Activated CD8-positive, alpha-beta memory T cell treated with anti-CD3 and anti-CD28 coated beads, Interleukin-2, amount 10 ng/mL, durations not matched to agents 7 days and 5 days (primary cell): ENCODE measurements at regions not wholly inside any gene's neighbourhood (a gene's known extent, or its start where the extent isn't known, plus 50 kb on each side); places are given as distances from the start of the nearest gene placed in this dataset.
A peak's percentile ranks its signal among the peaks of the same experiment; 100 is the strongest.
"Not testable (repeated sequence)": the region's sequence is repeated elsewhere in the genome, so short reads cannot be mapped to it uniquely, and the experiment has no call there.

ENCODE experiments used
- ATAC-seq: fragments of 150-1000 bp; cut with Tn5 transposase; one replicate; pipeline ENCODE4 v1.10.0; 2021; ENCODE audit warnings: moderate library complexity
- CTCF ChIA-PET: fragments of 350-600 bp; sonication (Branson Sonifier 250); formaldehyde crosslinking; loops from one replicate; lab custom pipeline; 2021; ENCODE audit warnings: antibody characterized with exemption; lab: Charles Lee
- DNase-seq: peaks from one replicate; pipeline ENCODE4 v3.0.0-alpha.2; 2020
- H3K27ac Mint-ChIP-seq: one replicate; pipeline ENCODE4 v1.8.0; 2021; ENCODE audit warnings: mild to moderate bottlenecking, mixed read lengths
- H3K27me3 Mint-ChIP-seq: one replicate; pipeline ENCODE4 v1.8.0; 2021; ENCODE audit warnings: mixed read lengths
- H3K36me3 Mint-ChIP-seq: one replicate; pipeline ENCODE4 v1.8.0; 2021; ENCODE audit warnings: mild to moderate bottlenecking, mixed read lengths
- H3K4me1 Mint-ChIP-seq: one replicate; pipeline ENCODE4 v1.8.0; 2021; ENCODE audit warnings: mixed read lengths
- H3K4me3 Mint-ChIP-seq: one replicate; pipeline ENCODE4 v1.8.0; 2021; ENCODE audit warnings: mild to moderate bottlenecking, moderate library complexity, mixed read lengths
- H3K9me3 Mint-ChIP-seq: one replicate; pipeline ENCODE4 v1.8.0; 2022; ENCODE audit warnings: low read depth, mixed read lengths

DNA sequence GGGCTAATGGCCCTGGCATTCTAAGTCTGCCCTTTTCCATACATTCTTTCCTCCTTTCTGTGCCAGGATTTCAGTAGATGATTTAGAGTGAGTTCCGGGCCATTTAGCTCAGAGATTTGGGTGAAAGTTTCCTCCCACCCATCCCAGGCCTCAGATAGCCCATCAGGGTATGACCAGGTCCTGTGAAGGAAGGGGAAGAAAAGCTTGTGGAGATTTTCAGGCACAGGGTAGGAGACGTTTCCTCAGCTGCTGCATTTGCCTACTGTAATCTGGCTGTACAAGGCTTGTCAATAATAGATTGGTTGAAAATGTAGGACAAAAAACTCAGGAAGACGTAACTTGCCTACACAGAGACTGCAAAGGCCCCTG is 63.2 kb upstream of the BCL6 start:
- peaks cover 13% of the 10 kb centered on the region for H3K36me3 Mint-ChIP-seq
- no peak overlapping the region for H3K27ac Mint-ChIP-seq
- DNase-seq (no peak), ATAC-seq (no peak)
- peaks cover 3% of the 10 kb centered on the region for H3K9me3 Mint-ChIP-seq
- CTCF ChIA-PET: interaction anchor here (0.8 to 1.0 kb wide), 2 partner anchors 11 to 61 kb away, joined by 4 to 5 read pairs; no protein-coding TSS in a partner anchor
- peaks cover 53% of the 10 kb centered on the region for H3K4me1 Mint-ChIP-seq
- H3K4me3 Mint-ChIP-seq: no peak overlapping the region
- H3K27me3 Mint-ChIP-seq: no peaks in the 10 kb centered on the region

DNA sequence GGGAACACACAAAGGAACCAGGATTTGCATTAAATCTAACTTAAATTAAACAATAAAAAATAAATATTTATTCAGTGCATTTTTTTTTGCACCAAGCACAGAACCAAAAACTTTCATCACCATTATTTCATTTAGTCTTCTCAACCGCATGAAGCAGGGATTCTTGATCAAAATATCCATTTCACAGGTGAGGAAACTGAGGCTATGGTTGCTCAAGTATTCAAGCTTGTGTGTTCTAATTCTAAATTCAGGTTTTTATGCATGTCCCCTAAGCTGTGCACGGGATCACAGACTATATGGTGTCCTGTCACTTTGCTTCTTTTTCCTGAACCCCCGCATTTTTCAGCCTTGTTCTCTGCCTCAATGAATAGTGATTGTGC is 64.3 kb upstream of the BCL6 start:
- Mint-ChIP-seq H3K27ac (no peak overlapping the region), H3K27me3 (no peaks in the 10 kb centered on the region), H3K4me1 (peaks cover 43% of the 10 kb centered on the region), H3K36me3 (peaks cover 13% of the 10 kb centered on the region), H3K9me3 (peaks cover 3% of the 10 kb centered on the region), H3K4me3 (no peak overlapping the region)
- no peak for ATAC-seq
- CTCF ChIA-PET: interaction anchor here (2.3 kb wide), 1 partner anchor 70 kb away, joined by 8 read pairs; no protein-coding TSS in a partner anchor
- DNase-seq: no peak

DNA sequence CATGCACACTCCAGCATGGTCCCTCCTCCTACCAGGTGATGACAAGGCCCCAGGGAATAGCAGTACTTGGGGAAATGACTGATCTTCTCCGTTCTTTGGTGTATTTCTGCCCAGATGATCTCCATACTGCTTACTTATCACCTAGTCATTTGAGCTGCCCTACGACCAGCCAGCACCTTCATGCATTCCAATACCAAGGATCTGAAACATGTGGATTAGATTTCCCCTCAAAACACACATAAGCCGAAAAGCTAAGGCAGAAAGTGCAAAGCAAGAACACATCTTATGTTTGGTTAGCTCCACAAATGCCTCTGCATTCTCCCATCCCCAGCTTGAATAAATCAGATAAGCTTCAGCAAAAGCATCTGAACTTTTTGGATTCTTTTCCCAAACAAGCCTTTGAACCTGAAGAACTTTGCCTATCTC is 64.8 kb upstream of the BCL6 start:
- ATAC-seq (no peak), DNase-seq (no peak)
- Mint-ChIP-seq H3K36me3 (peaks cover 13% of the 10 kb centered on the region), H3K27ac (no peak overlapping the region), H3K27me3 (no peaks in the 10 kb centered on the region), H3K9me3 (peaks cover 3% of the 10 kb centered on the region), H3K4me1 (peaks cover 39% of the 10 kb centered on the region), H3K4me3 (no peak overlapping the region)
- CTCF ChIA-PET: interaction anchor here (1.3 to 2.3 kb wide), 2 partner anchors 11 to 70 kb away, joined by 3 to 8 read pairs; no protein-coding TSS in a partner anchor

DNA sequence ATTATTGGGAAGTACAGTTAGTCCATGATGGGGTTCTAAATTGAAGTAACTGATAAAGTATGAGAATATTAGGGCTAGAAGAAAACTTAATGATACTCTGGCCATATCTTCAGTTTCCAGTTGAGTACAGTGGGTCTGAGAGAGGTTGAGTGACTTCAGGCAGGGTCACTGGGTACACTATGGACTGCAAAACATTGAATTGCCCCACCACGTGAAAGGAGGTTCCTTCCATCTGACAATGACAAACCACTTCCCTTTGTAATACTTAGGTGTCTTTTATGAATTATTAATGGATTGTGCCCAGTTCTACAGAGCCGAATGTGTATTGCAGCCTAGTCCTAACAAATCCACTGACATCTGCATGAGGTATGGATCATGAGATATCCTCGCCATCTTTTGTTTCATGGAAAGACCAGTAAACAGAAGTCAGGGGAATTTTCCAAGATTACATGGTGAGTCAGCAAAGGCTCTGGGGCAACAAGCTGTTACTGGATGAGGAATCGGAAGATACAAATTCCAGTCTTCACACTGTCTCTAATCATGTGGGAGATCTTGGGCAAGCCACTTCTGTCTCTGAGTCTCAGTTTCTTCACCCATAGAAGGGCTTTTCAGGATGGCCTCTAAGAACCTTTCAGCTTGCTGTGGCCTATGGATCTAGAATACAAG is 66.5 kb upstream of the BCL6 start:
- CTCF ChIA-PET: interaction anchor here (2.3 kb wide), 1 partner anchor 72 kb away, joined by 8 read pairs; no protein-coding TSS in a partner anchor
- Mint-ChIP-seq H3K27me3 (no peaks in the 10 kb centered on the region), H3K4me3 (no peak overlapping the region)

DNA sequence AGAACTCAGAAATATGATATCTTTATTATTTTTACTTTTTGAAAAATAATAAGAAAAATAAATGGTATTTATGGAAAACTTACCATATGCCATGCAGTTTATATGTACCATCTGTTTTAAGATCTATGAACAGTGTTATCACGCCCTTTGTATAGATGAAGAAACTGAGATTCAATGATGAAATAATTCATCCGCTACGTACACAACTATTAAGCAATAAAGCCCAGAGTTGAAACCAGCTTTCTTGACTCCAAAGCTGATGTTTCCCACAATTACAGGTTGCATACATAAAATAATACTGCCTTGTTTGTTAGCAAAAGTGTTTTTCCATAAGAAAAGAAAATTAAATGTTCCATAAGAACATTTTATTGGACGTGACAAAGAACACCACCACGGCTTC is 67.2 kb upstream of the BCL6 start:
- CTCF ChIA-PET: no interaction called here
- no peaks in the 10 kb centered on the region for H3K27me3 Mint-ChIP-seq
- peaks cover 5% of the 10 kb centered on the region for H3K36me3 Mint-ChIP-seq
- no peak overlapping the region for H3K4me3 Mint-ChIP-seq
- no peak overlapping the region for H3K27ac Mint-ChIP-seq
- no peak for ATAC-seq
- no peak for DNase-seq
- peaks cover 16% of the 10 kb centered on the region for H3K4me1 Mint-ChIP-seq
- H3K9me3 Mint-ChIP-seq: peaks cover 1% of the 10 kb centered on the region

More for the DNA sequence above, 66.5 kb upstream of the BCL6 start:
- DNase-seq (no peak), ATAC-seq (no peak)
- Mint-ChIP-seq H3K27ac (no peak overlapping the region), H3K9me3 (no peaks in the 10 kb centered on the region), H3K4me1 (peaks cover 24% of the 10 kb centered on the region), H3K36me3 (peaks cover 1% of the 10 kb centered on the region)

DNA sequence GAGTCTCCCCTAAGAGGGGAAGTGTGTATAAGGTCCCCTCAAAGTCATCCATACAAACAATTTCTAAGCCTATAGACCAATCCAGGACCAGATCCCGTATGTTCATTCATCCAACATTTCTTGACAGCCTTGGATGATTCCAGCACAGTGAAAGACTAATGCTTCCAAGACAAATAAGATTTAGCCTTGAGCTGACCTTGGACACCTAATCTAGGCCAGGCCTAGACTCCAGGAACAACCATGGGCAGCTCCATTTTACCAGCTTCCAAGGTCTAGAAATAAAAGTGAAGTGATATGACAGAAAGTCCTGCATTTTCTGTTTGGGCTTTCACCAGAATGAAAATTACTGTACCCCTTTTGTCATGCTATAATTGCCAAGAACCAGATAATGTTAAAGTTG is 67.9 kb upstream of the BCL6 start:
- H3K27ac Mint-ChIP-seq: no peak overlapping the region
- CTCF ChIA-PET: interaction anchor here (0.7 kb wide), 1 partner anchor 24 kb away, joined by 3 read pairs; no protein-coding TSS in a partner anchor
- peaks cover 4% of the 10 kb centered on the region for H3K9me3 Mint-ChIP-seq
- peaks cover 15% of the 10 kb centered on the region for H3K4me1 Mint-ChIP-seq
- no peak overlapping the region for H3K4me3 Mint-ChIP-seq
- DNase-seq (no peak), ATAC-seq (no peak)
- H3K27me3 Mint-ChIP-seq: no peaks in the 10 kb centered on the region
- peaks cover 7% of the 10 kb centered on the region for H3K36me3 Mint-ChIP-seq

DNA sequence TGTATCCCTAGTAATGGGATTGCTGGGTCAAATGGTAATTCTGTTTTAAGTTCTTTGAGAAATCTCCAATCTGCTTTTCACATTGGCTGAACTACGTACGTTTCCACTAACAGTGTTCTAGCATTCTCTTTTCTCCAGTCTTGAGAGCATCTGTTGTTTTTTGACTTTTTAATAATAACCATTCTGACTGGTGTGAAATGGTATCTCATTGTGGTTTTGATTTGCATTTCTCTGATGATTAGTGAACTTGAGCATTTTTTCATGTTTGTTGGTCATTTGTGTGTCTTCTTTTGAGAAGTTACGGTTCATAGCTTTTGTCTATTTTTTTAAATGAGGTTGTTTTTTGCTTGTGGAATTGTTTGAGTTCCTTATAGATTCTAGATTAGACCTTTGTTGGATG is 72.5 kb upstream of the BCL6 start:
- Mint-ChIP-seq H3K36me3 (peaks cover 15% of the 10 kb centered on the region), H3K4me1 (peaks cover 15% of the 10 kb centered on the region)
- H3K4me3 Mint-ChIP-seq, DNase-seq, H3K9me3 Mint-ChIP-seq, H3K27ac Mint-ChIP-seq, ATAC-seq, H3K27me3 Mint-ChIP-seq: not testable (repeated sequence)
- CTCF ChIA-PET: interaction anchor here (1.1 kb wide), 1 partner anchor 18 kb away, joined by 3 read pairs; no protein-coding TSS in a partner anchor

DNA sequence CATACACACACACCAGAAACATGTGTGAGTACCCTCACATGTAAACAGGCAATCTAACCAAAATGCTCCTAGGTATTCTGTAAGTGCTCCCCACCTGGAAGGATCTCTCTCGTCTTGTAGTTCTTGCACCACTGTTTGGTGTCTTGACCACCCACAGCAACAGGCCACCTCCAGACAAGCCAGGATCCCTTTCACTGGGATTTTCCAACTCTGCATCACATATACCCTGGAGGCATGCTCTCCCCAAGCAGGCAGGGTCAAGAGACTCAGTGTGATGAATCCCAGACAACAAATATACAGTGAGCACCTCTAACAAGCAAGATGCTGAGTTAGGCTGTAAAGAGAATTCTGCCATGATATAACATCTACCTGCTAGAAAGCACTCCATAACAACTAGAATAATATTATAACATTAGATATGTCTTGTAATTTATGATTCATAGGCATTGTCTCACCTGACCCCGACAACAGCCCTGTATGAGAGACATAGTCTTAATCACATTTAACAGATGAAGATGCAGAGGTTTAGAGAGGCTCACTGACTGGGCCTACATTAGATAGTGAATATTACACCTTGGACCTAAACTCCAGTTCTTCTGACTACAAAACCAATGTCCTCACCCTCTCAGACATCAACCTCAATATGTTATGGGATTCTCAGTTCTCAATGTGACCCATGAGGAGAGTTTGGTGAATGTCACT is 76.5 kb upstream of the BCL6 start:
- no peaks in the 10 kb centered on the region for H3K27me3 Mint-ChIP-seq
- peaks cover 8% of the 10 kb centered on the region for H3K9me3 Mint-ChIP-seq
- DNase-seq (no peak), ATAC-seq (peak; percentile 29)
- peaks cover 21% of the 10 kb centered on the region for H3K36me3 Mint-ChIP-seq
- CTCF ChIA-PET: no interaction called here
- H3K27ac Mint-ChIP-seq: peak overlapping the region; percentile 79
- peaks cover 25% of the 10 kb centered on the region for H3K4me1 Mint-ChIP-seq
- no peak overlapping the region for H3K4me3 Mint-ChIP-seq

DNA sequence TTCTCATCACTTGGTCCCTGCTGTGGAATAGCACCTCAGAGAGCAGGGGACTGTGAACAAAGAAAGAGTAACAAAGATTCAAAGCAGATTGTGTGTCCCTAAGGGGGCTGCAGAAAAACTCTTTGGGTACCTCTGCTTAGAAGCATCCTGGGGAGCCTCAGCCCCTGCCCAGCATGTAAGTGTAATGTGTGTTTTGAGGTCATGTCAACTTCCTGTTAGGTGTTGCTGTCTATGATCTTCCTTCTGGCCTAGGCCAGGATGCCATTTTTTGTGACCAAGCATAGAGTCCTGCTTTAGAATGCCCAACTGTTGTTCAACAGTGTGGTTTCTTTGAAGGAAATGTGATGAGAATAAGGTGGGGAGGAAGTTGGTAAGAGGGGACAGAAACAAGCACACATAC is 77.1 kb upstream of the BCL6 start:
- Mint-ChIP-seq H3K36me3 (peaks cover 17% of the 10 kb centered on the region), H3K4me1 (peaks cover 25% of the 10 kb centered on the region), H3K4me3 (no peak overlapping the region), H3K27me3 (no peaks in the 10 kb centered on the region), H3K9me3 (peaks cover 8% of the 10 kb centered on the region), H3K27ac (peak overlapping the region; percentile 79)
- CTCF ChIA-PET: interaction anchor here (1.1 kb wide), 1 partner anchor 77 kb away, joined by 3 read pairs; the partner anchor contains the start of gene BCL6
- DNase-seq (peak; percentile 64), ATAC-seq (peak; percentile 94)

DNA sequence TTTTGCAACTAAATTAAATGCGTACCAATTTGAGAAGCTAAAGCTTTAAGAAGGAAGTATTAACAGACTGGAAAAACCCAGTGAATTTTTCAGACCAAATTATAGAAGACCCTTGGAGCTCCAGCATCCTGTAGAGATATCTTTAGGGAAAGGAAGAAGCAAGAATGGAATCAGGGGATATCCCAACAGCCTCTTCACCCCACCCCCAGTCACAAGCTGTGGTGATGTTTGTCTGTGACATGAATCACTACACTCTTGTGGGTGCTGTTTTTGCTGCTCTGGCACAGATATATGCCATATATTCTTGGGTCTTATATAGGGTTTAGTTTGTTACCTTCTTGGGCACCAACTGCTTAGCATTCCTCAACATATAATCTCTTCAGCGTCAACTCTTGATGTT is 78.5 kb upstream of the BCL6 start:
- peaks cover 30% of the 10 kb centered on the region for H3K4me1 Mint-ChIP-seq
- no peak for ATAC-seq
- peaks cover 4% of the 10 kb centered on the region for H3K9me3 Mint-ChIP-seq
- no peak overlapping the region for H3K27ac Mint-ChIP-seq
- H3K4me3 Mint-ChIP-seq: no peak overlapping the region
- H3K36me3 Mint-ChIP-seq: peaks cover 14% of the 10 kb centered on the region
- DNase-seq: no peak
- CTCF ChIA-PET: interaction anchor here (0.5 to 1.0 kb wide), 2 partner anchors 76 to 98 kb away, joined by 3 to 4 read pairs; no protein-coding TSS in a partner anchor
- no peaks in the 10 kb centered on the region for H3K27me3 Mint-ChIP-seq

DNA sequence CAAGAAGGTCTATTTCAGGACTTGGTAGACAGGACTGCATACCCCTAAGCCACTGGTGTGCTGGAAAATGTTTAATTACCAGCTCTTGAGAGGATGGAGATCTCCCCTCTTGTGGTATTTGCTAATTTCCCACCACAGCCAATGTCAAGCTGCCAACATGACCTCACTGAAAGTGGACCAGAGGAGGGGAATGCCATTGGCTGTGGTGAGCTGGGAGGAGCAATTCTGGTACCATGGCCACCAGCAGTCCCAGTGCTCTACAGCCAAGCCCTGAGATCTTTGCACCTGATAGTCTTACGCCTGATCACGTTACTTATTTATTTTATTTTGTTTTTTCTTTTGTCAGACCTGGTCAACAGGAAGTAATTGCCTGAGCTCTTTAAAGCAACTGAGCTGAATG is 82.5 kb upstream of the BCL6 start:
- Mint-ChIP-seq H3K27me3 (no peaks in the 10 kb centered on the region), H3K4me3 (no peak overlapping the region), H3K27ac (no peak overlapping the region), H3K4me1 (peaks cover 33% of the 10 kb centered on the region), H3K36me3 (peaks cover 6% of the 10 kb centered on the region), H3K9me3 (peaks cover 4% of the 10 kb centered on the region)
- DNase-seq: no peak
- CTCF ChIA-PET: interaction anchor here (1.1 to 1.3 kb wide), 2 partner anchors 21 to 80 kb away, joined by 3 read pairs; no protein-coding TSS in a partner anchor
- ATAC-seq: no peak

DNA sequence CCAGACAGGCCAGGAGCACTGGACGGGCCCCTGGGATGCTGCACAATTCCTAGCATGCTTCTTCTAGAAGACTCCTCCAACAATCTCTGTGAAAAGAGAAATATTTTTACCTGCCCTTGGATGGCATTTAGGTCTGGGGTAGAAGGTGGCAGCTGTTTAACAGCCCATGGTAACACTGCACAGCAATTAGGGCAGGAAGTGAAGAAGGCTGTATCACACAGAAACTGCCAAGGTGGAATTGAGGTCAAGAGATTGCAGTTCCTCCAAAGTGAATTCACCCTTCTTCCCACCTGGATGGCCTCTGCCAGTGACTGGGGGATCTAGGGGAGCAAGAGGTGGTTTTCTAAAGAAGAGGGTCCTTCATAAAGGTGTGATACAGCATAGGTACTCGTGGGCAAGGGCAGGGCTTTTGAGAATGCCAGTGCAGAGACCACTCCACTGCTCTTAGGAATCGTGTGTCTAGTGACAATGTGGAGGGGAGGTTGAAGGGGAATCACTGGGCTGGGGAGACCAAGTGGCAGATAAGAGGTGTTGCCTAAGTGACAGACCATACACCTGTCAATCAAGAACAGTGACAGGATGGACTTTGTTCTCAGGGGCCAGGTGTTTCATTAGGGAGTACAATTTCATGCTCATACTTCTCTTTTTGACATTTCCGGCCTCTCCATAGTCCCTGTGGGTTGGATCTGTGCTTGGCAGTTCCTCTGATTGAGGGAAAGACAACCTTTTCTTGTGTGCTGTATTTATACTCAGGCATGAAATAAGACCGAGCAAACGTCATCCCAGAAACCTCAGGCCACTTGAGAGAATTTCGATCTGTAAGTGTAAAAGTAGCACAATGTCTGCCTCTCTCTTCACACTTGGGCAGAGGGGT is 83.5 kb upstream of the BCL6 start:
- CTCF ChIA-PET: interaction anchor here (1.1 kb wide), 1 partner anchor 22 kb away, joined by 3 read pairs; no protein-coding TSS in a partner anchor
- DNase-seq: no peak
- Mint-ChIP-seq H3K27ac (no peak overlapping the region), H3K9me3 (no peaks in the 10 kb centered on the region), H3K27me3 (no peaks in the 10 kb centered on the region), H3K4me3 (no peak overlapping the region), H3K36me3 (no peaks in the 10 kb centered on the region), H3K4me1 (peaks cover 27% of the 10 kb centered on the region)
- no peak for ATAC-seq

DNA sequence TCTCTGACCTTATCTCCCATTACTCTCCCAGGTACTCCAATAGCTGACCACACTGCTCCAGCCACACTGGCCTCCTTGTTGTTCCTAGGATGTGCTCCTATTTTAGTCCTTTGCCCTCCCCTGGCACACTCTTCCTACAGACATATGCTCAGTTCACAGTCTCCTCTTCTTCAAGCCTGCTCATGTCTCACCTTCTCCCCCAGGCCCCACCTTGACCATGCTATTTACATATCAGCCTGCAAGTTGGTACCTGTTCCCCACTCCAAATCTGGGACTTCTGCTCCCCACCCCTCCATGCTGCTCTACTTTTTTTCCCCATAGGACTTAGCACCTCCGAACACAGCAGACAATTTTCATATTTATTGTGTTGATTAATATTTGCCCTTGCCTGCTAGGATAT is 84.9 kb upstream of the BCL6 start:
- Mint-ChIP-seq H3K4me1 (peaks cover 32% of the 10 kb centered on the region), H3K27me3 (no peaks in the 10 kb centered on the region), H3K9me3 (peaks cover 7% of the 10 kb centered on the region), H3K36me3 (peaks cover 8% of the 10 kb centered on the region), H3K4me3 (no peak overlapping the region), H3K27ac (no peak overlapping the region)
- ATAC-seq (no peak), DNase-seq (no peak)
- CTCF ChIA-PET: no interaction called here
